Osteoblast (primary cell): ENCODE measurements at regions not wholly inside any gene's neighbourhood (a gene's known extent, or its start where the extent isn't known, plus 50 kb on each side); places are given as distances from the start of the nearest gene placed in this dataset.

ENCODE experiments used
- DNase-seq: peaks from one replicate; pipeline ENCODE4 v3.0.0; 2011; ENCODE audit warnings: low spot score, mixed read lengths; ENCODE audit not compliant: insufficient read length; ENCODE audit errors: missing footprints
- H2AFZ ChIP-seq: 2 replicates; pipeline ENCODE4 v1.6.0; 2011; ENCODE audit warnings: mild to moderate bottlenecking, low read length
- H3K27ac ChIP-seq: 2 replicates; pipeline ENCODE4 v1.5.1; 2011; ENCODE audit warnings: mild to moderate bottlenecking, low read depth, low read length, moderate library complexity
- H3K27me3 ChIP-seq: 2 replicates; pipeline ENCODE4 v1.6.0; 2012; ENCODE audit warnings: mild to moderate bottlenecking, control low read depth, inconsistent platforms, low read length, moderate library complexity; ENCODE audit not compliant: insufficient read depth
- H3K36me3 ChIP-seq: 2 replicates; pipeline ENCODE4 v1.5.1; 2011; ENCODE audit warnings: mild to moderate bottlenecking, low read length, control low read depth, moderate library complexity; ENCODE audit not compliant: insufficient read depth
- H3K4me1 ChIP-seq: 2 replicates; pipeline ENCODE4 v1.5.1; 2011; ENCODE audit warnings: mild to moderate bottlenecking, low read length, control low read depth, moderate library complexity; ENCODE audit not compliant: insufficient read depth
- H3K4me2 ChIP-seq: 2 replicates; pipeline ENCODE4 v1.6.0; 2011; ENCODE audit warnings: mild to moderate bottlenecking, low read length; ENCODE audit not compliant: insufficient read depth
- H3K4me3 ChIP-seq: fragments of 200-600 bp; sonication (generic); 3 replicates; pipeline ENCODE4 v1.5.1; 2012; ENCODE audit warnings: mild to moderate bottlenecking, low read length, inconsistent platforms; ENCODE audit not compliant: insufficient read depth
- H3K79me2 ChIP-seq: 2 replicates; pipeline ENCODE4 v1.6.0; 2012; ENCODE audit warnings: mild to moderate bottlenecking, low read length, control low read depth, inconsistent platforms; ENCODE audit not compliant: insufficient read depth
- H3K9me3 ChIP-seq: 2 replicates; pipeline ENCODE4 v1.5.1; 2011; ENCODE audit warnings: low read depth, low read length, control low read depth
- H4K20me1 ChIP-seq: 2 replicates; pipeline ENCODE4 v1.6.0; 2012; ENCODE audit warnings: mild to moderate bottlenecking, low read length, control low read depth; ENCODE audit not compliant: insufficient read depth
- TF ChIP-seq, protein P1 (sequence below): IDR thresholded peaks from 2 replicates; pipeline ENCODE4 v1.5.1; 2011; ENCODE audit warnings: mild to moderate bottlenecking, low read depth, low read length, moderate library complexity; ENCODE audit errors: extremely low read depth

DNA sequence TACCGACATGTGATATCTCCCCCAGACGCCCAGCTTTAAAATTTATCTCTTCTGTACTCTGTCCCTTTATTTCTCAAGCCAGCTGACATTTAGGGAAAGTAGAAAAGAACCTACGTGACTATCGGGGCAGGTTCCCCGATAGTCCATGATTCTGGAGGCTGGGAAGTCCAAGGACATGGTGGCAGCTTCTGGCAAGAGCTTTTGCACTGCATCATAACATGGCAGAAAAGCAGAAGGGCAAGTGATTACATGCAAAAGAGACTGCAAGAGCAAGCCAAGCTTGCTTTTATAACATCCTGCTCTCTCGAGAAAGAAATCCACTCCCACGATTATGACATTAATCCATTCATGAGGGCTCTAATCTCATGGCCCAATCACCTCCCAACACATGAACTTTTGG is 113.2 kb downstream of the CD164 start:
- Histone ChIP-seq H3K79me2 (no peaks in the 10 kb centered on the region), H3K9me3 (no peaks in the 10 kb centered on the region), H3K27ac (no peak overlapping the region), H3K4me3 (no peak overlapping the region), H3K36me3 (no peaks in the 10 kb centered on the region), H4K20me1 (no peaks in the 10 kb centered on the region), H2AFZ (no peak overlapping the region), H3K4me2 (no peak overlapping the region), H3K4me1 (no peaks in the 10 kb centered on the region), H3K27me3 (no peaks in the 10 kb centered on the region)
- no peak for DNase-seq
- TF ChIP-seq, protein P1, sequence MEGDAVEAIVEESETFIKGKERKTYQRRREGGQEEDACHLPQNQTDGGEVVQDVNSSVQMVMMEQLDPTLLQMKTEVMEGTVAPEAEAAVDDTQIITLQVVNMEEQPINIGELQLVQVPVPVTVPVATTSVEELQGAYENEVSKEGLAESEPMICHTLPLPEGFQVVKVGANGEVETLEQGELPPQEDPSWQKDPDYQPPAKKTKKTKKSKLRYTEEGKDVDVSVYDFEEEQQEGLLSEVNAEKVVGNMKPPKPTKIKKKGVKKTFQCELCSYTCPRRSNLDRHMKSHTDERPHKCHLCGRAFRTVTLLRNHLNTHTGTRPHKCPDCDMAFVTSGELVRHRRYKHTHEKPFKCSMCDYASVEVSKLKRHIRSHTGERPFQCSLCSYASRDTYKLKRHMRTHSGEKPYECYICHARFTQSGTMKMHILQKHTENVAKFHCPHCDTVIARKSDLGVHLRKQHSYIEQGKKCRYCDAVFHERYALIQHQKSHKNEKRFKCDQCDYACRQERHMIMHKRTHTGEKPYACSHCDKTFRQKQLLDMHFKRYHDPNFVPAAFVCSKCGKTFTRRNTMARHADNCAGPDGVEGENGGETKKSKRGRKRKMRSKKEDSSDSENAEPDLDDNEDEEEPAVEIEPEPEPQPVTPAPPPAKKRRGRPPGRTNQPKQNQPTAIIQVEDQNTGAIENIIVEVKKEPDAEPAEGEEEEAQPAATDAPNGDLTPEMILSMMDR, result no peak

DNA sequence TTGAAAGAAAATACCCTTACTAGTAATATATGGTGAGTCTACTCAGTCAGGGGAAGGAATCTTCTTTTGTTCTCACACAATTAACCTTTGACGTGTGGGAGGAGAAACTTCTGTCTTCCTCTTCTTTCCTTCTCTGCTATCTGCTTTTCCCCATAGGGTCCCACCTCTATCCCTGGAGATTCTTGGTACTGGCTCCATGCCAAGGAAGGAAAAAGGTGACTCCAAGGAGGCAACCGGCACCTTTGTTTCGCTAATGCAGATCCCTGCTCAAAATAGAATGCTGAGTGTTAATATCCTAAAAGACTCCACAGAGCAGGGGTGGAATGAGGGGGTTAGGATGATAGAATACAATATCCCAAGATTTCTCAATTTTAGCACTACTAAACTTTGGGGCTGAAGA is 116.7 kb downstream of the CD164 start:
- no peak for DNase-seq

DNA sequence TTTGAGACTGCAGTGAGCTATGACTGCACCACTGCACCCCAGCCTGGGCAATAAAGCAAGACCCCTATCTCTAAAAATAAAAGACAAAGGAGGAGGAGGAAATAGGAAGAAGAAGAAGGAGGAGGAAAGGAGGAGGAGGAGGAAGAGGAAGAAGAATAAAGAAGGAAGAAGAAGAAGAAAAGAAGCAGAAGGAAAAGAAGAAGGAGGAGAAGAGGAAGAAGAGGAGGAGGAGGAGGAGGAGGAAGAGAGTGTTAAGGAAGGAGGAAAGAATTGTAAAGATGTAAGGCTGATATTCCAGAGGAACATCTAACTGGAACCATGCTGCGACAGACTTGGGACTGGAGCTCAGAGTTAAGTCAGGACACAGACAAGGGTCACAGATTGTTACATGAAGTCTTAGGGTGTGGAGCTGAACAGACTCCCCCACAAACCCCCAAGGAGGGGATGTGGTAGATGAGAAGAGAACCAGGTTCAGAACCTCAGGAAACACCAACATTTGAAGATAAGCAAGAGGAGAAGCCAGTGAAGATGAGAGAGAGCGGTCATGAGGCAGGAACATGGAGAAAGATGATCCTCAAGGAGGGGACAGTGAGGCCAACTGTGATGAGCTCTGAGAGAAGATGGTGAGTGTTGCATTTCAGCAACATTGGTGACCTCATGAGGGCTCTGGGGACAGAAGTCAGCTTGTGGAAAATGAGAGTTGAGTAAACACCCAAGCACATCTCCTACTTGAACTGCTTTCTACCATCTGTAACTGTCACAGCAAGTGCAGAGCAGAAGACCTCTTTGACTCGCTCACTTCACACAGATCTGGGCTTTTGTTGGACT is 118.2 kb downstream of the CD164 start:
- no peaks in the 10 kb centered on the region for H3K36me3 ChIP-seq
- H3K9me3 ChIP-seq, result no peaks in the 10 kb centered on the region
- no peak overlapping the region for H3K4me3 ChIP-seq
- H3K27ac ChIP-seq, result no peak overlapping the region
- no peak overlapping the region for H3K4me2 ChIP-seq
- H4K20me1 ChIP-seq, result no peaks in the 10 kb centered on the region
- TF ChIP-seq, protein P1, result no peak
- no peak for DNase-seq
- no peaks in the 10 kb centered on the region for H3K79me2 ChIP-seq
- H3K27me3 ChIP-seq, result no peaks in the 10 kb centered on the region
- peaks cover 8% of the 10 kb centered on the region for H3K4me1 ChIP-seq
- no peak overlapping the region for H2AFZ ChIP-seq

More for the DNA sequence above, 116.7 kb downstream of the CD164 start:
- TF ChIP-seq, protein P1, result no peak
- no peak overlapping the region for H2AFZ ChIP-seq
- no peaks in the 10 kb centered on the region for H3K9me3 ChIP-seq
- no peak overlapping the region for H3K4me3 ChIP-seq
- H4K20me1 ChIP-seq, result no peaks in the 10 kb centered on the region
- no peaks in the 10 kb centered on the region for H3K27me3 ChIP-seq
- H3K36me3 ChIP-seq, result no peaks in the 10 kb centered on the region
- no peak overlapping the region for H3K27ac ChIP-seq
- no peak overlapping the region for H3K4me2 ChIP-seq
- peaks cover 4% of the 10 kb centered on the region for H3K4me1 ChIP-seq
- H3K79me2 ChIP-seq, result no peaks in the 10 kb centered on the region

DNA sequence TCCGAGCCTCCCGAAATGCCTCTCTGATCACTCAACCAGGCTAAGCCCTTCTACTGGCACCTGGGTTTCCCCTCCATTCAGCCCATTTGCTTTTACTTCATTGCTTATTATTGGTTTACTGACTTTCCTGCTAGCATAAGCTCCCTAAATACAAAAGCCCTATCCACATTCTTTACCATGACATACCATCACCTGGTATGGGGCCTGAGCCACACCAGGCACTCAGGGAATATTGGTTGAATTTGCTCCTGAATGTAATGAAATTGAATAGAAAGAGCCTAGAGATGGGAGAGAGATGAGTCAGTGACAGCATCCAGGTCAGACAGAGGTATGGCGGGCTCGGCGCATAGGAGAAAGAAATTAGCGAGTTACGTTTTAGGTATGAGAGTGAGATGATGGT is 120.0 kb downstream of the CD164 start:
- no peak overlapping the region for H3K4me3 ChIP-seq
- no peak overlapping the region for H3K27ac ChIP-seq
- TF ChIP-seq, protein P1, result no peak
- H3K27me3 ChIP-seq, result no peaks in the 10 kb centered on the region
- H3K4me1 ChIP-seq, result peaks cover 8% of the 10 kb centered on the region
- no peaks in the 10 kb centered on the region for H3K36me3 ChIP-seq
- H3K9me3 ChIP-seq, result no peaks in the 10 kb centered on the region
- no peaks in the 10 kb centered on the region for H4K20me1 ChIP-seq
- no peak overlapping the region for H3K4me2 ChIP-seq
- no peaks in the 10 kb centered on the region for H3K79me2 ChIP-seq
- DNase-seq, result no peak
- no peak overlapping the region for H2AFZ ChIP-seq
